Smooth muscle cell (in vitro differentiated cells): ENCODE measurements at regions not wholly inside any gene's neighbourhood (a gene's known extent, or its start where the extent isn't known, plus 50 kb on each side); places are given as distances from the start of the nearest gene placed in this dataset.

Experiments
- DNase-seq: peaks from one replicate; lab custom pipeline; 2025; ENCODE audit not compliant: unreplicated experiment; lab: John Stamatoyannopoulos, UW
- H2AFZ ChIP-seq: fragments of 200-600 bp; sonication (generic); 2 replicates; pipeline ENCODE4 v1.6.0; 2016; ENCODE audit warnings: antibody characterized with exemption, low read depth, mild to moderate bottlenecking
- H3F3A ChIP-seq: fragments of 200-600 bp; sonication (generic); 2 replicates; pipeline ENCODE4 v1.6.0; 2017; ENCODE audit warnings: antibody characterized with exemption, low read depth
- H3K27ac ChIP-seq: fragments of 200-600 bp; sonication (generic); 2 replicates; pipeline ENCODE4 v1.5.1; 2016; ENCODE audit warnings: low read depth, mild to moderate bottlenecking
- H3K27me3 ChIP-seq: fragments of 200-600 bp; sonication (generic); 2 replicates; pipeline ENCODE4 v1.6.1; 2016; ENCODE audit warnings: low read depth, mild to moderate bottlenecking
- H3K36me3 ChIP-seq: fragments of 200-600 bp; sonication (generic); 2 replicates; pipeline ENCODE4 v1.5.1; 2016; ENCODE audit warnings: low read depth
- H3K4me1 ChIP-seq: fragments of 200-600 bp; sonication (generic); 2 replicates; pipeline ENCODE4 v1.5.1; 2016; ENCODE audit warnings: low read depth
- H3K4me2 ChIP-seq: fragments of 200-600 bp; sonication (generic); 2 replicates; pipeline ENCODE4 v1.6.0; 2016; ENCODE audit warnings: mild to moderate bottlenecking
- H3K4me3 ChIP-seq: fragments of 200-600 bp; sonication (generic); 2 replicates; pipeline ENCODE4 v1.5.1; 2016; ENCODE audit warnings: mild to moderate bottlenecking
- H3K79me2 ChIP-seq: fragments of 200-600 bp; sonication (generic); 2 replicates; pipeline ENCODE4 v1.6.0; 2016; ENCODE audit warnings: low read depth, mild to moderate bottlenecking
- H3K9ac ChIP-seq: fragments of 200-600 bp; sonication (generic); 2 replicates; pipeline ENCODE4 v1.6.0; 2016; ENCODE audit warnings: low read depth
- H3K9me3 ChIP-seq: fragments of 200-600 bp; sonication (generic); replicated peaks from 2 replicates; pipeline ENCODE4 v1.5.1; 2016; ENCODE audit warnings: low read depth
- H4K20me1 ChIP-seq: fragments of 200-600 bp; sonication (generic); 2 replicates; pipeline ENCODE4 v1.6.0; 2016; ENCODE audit warnings: low read depth
- CTCF ChIP-seq: fragments of 200-600 bp; sonication (generic); IDR thresholded peaks from 2 replicates; pipeline ENCODE4 v1.5.1; 2017; ENCODE audit warnings: borderline replicate concordance, mild to moderate bottlenecking, antibody characterized with exemption; ENCODE audit not compliant: insufficient read depth, poor library complexity, severe bottlenecking
- WGBS: methylation state at CpG from one replicate; pipeline ENCODE4 v1.1.7; 2016; ENCODE audit warnings: low lambda C conversion rate; 5-methylcytosine and 5-hydroxymethylcytosine counted together

GRCh38 chr12:4985820-4986219, 57.9 kb upstream of the KCNA5 start:
- 93% methylated on average over 6 of the region's 6 CpGs for WGBS
- DNase-seq = no peak
- no peak overlapping the region for H3K4me2 ChIP-seq
- no peak for TF ChIP-seq CTCF
- H3F3A ChIP-seq = no peaks in the 10 kb centered on the region
- H3K79me2 ChIP-seq = no peaks in the 10 kb centered on the region
- H3K4me1 ChIP-seq = no peaks in the 10 kb centered on the region
- H2AFZ ChIP-seq = no peak overlapping the region
- no peak overlapping the region for H3K27ac ChIP-seq
- peaks cover 79% of the 10 kb centered on the region for H3K27me3 ChIP-seq
- H4K20me1 ChIP-seq = no peaks in the 10 kb centered on the region
- no peak overlapping the region for H3K4me3 ChIP-seq
- H3K36me3 ChIP-seq = no peaks in the 10 kb centered on the region
- H3K9ac ChIP-seq = no peak overlapping the region
- H3K9me3 ChIP-seq = no peaks in the 10 kb centered on the region

GRCh38 chr12:4987076-4988046, 56.3 kb upstream of the KCNA5 start:
- H3K9me3 ChIP-seq = no peaks in the 10 kb centered on the region
- H3K79me2 ChIP-seq = no peaks in the 10 kb centered on the region
- H3K4me3 ChIP-seq = no peak overlapping the region
- H3K4me2 ChIP-seq = no peak overlapping the region
- no peak overlapping the region for H2AFZ ChIP-seq
- H3K27me3 ChIP-seq = peaks cover 84% of the 10 kb centered on the region
- DNase-seq = no peak
- no peaks in the 10 kb centered on the region for H4K20me1 ChIP-seq
- no peak overlapping the region for H3K9ac ChIP-seq
- H3F3A ChIP-seq = no peaks in the 10 kb centered on the region
- no peak for TF ChIP-seq CTCF
- H3K4me1 ChIP-seq = no peaks in the 10 kb centered on the region
- H3K27ac ChIP-seq = no peak overlapping the region
- H3K36me3 ChIP-seq = no peaks in the 10 kb centered on the region
- WGBS = 84% methylated on average over 17 of the region's 17 CpGs

- H3K9ac ChIP-seq = no peak overlapping the region
- peaks cover 87% of the 10 kb centered on the region for H3K27me3 ChIP-seq
- no peaks in the 10 kb centered on the region for H3F3A ChIP-seq
- H3K79me2 ChIP-seq = no peaks in the 10 kb centered on the region
- no peak overlapping the region for H3K27ac ChIP-seq
- no peaks in the 10 kb centered on the region for H3K36me3 ChIP-seq
- H2AFZ ChIP-seq = no peak overlapping the region
- H3K4me1 ChIP-seq = no peaks in the 10 kb centered on the region
- no peaks in the 10 kb centered on the region for H3K9me3 ChIP-seq
- DNase-seq = no peak
- TF ChIP-seq CTCF = no peak
- 90% methylated on average over 6 of the region's 6 CpGs for WGBS
- H4K20me1 ChIP-seq = no peaks in the 10 kb centered on the region
- H3K4me2 ChIP-seq = no peak overlapping the region
- H3K4me3 ChIP-seq = no peak overlapping the region
These were observed 52.3 kb upstream of the KCNA5 start for GRCh38 chr12:4991373-4991772.
